ENCODE measurements at regions not wholly inside any gene's neighbourhood (a gene's known extent, or its start where the extent isn't known, plus 50 kb on each side); places are given as distances from the start of the nearest gene placed in this dataset.

DNA sequence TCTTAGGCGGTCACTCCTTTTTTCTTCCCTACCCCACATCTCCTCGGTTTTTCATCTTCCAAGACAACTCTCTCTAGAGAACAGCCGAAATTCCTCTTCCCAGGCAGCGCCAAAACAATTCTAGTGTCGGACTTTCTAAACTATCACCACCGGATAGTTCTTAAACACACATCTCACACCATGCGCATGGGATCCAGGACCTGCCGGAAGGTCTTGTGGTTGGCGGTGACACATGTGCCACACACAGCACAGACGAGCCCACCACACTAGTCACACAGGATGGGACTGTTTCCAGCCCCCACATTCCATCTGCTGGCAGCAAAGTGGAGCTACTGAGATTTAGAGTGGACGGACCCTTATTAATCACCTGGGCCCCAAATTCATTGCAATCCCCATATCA lies 614.9 kb upstream of the CADM1 start:
- TF ChIP-seq, protein P1, sequence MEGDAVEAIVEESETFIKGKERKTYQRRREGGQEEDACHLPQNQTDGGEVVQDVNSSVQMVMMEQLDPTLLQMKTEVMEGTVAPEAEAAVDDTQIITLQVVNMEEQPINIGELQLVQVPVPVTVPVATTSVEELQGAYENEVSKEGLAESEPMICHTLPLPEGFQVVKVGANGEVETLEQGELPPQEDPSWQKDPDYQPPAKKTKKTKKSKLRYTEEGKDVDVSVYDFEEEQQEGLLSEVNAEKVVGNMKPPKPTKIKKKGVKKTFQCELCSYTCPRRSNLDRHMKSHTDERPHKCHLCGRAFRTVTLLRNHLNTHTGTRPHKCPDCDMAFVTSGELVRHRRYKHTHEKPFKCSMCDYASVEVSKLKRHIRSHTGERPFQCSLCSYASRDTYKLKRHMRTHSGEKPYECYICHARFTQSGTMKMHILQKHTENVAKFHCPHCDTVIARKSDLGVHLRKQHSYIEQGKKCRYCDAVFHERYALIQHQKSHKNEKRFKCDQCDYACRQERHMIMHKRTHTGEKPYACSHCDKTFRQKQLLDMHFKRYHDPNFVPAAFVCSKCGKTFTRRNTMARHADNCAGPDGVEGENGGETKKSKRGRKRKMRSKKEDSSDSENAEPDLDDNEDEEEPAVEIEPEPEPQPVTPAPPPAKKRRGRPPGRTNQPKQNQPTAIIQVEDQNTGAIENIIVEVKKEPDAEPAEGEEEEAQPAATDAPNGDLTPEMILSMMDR (IDR thresholded peaks at IDR 0.05): no peak
- TF ChIP-seq POLR2A (IDR thresholded peaks at IDR 0.05) (no peak), EP300 (IDR thresholded peaks at IDR 0.05) (no peak)
